Transverse colon (tissue), 4 donors: ENCODE measurements at regions not wholly inside any gene's neighbourhood (a gene's known extent, or its start where the extent isn't known, plus 50 kb on each side); places are given as distances from the start of the nearest gene placed in this dataset.

ENCODE experiments used
- DNase-seq: peaks from one replicate; pipeline ENCODE4 v3.0.0-alpha.2; 2019
- H3K27ac ChIP-seq, 4 donors: fragments of 200-600 bp; sonication (generic); 2 replicates each; pipeline ENCODE4 v1.5.1; 2016 to 2018; ENCODE audit warnings: inconsistent platforms in 4 of 4
- H3K27me3 ChIP-seq: fragments of 200-600 bp; sonication (generic); 2 replicates; pipeline ENCODE4 v1.5.1; 2017; ENCODE audit warnings: inconsistent platforms
- H3K36me3 ChIP-seq, 4 donors: fragments of 200-600 bp; sonication (generic); 2 replicates each; pipeline ENCODE4 v1.5.1; 2017 to 2019; ENCODE audit warnings: inconsistent platforms in 4 of 4
- H3K4me1 ChIP-seq, 4 donors: fragments of 200-600 bp; sonication (generic); 2 replicates each; pipeline ENCODE4 v1.5.1; 2017 to 2020; ENCODE audit warnings: inconsistent platforms in 4 of 4
- H3K4me3 ChIP-seq, 4 donors: fragments of 200-600 bp; sonication (generic); 1 replicate in 1 of 4; 2 replicates in 3 of 4; pipeline versions ENCODE4 v1.5.1 to v1.6.1; 2017 to 2019; ENCODE audit warnings: inconsistent platforms in 4 of 4
- H3K9me3 ChIP-seq, 2 donors: fragments of 200-600 bp; sonication (generic); 2 replicates each; pipeline ENCODE4 v1.5.1; 2017 to 2019; ENCODE audit warnings: inconsistent platforms in 2 of 2
- EP300 ChIP-seq: sonication (generic); formaldehyde crosslinking; IDR thresholded peaks from one replicate; pipeline ENCODE4 v1.6.1; 2017; ENCODE audit warnings: antibody characterized with exemption, low read depth
- POLR2A ChIP-seq: fragments of 450-650 bp; IDR thresholded peaks from one replicate; pipeline ENCODE4 v1.6.1; 2016; ENCODE audit warnings: antibody characterized with exemption, mild to moderate bottlenecking, moderate library complexity
- POLR2AphosphoS5 ChIP-seq, 3 donors: sonication (generic); formaldehyde crosslinking; IDR thresholded peaks; one replicate each; pipeline ENCODE4 v1.6.1; 2016; ENCODE audit warnings: antibody characterized with exemption in 3 of 3
- WGBS, 2 donors: methylation state at CpG; one replicate each; pipeline ENCODE4 v1.1.5; 2018; ENCODE audit warnings: low coverage in 1 of 2; 5-methylcytosine and 5-hydroxymethylcytosine counted together
- in situ Hi-C, 4 donors: fragments of 200-750 bp; cut with MboI; loops; one replicate each; pipeline versions ENCODE4 v1.15.0 to v1.15.1; 2017; ENCODE audit warnings: low sequenced_read_pairs in 3 of 4, low pct_ligation_motif_present in 1 of 4, low pct_unique_long_range_greater_than_20kb in 1 of 4
- intact Hi-C: fragments of 100-400 bp; cut with DNase I; formaldehyde crosslinking; loops from one replicate; pipeline ENCODE4 v1.15.1; 2023; ENCODE audit warnings: low total_unique reads
- TF ChIP-seq, protein P1 (sequence below), 5 experiments: fragments of 200-600 bp in 3 of 5; fragments of 450-650 bp in 2 of 5; sonication (generic) in 3 of 5; IDR thresholded peaks; 1 replicate in 2 of 5; 2 replicates in 3 of 5; pipeline ENCODE4 v1.5.1; 2016 to 2017; ENCODE audit warnings: antibody characterized with exemption in 5 of 5, inconsistent platforms in 3 of 5, mild to moderate bottlenecking in 2 of 5, moderate library complexity in 1 of 5

DNA sequence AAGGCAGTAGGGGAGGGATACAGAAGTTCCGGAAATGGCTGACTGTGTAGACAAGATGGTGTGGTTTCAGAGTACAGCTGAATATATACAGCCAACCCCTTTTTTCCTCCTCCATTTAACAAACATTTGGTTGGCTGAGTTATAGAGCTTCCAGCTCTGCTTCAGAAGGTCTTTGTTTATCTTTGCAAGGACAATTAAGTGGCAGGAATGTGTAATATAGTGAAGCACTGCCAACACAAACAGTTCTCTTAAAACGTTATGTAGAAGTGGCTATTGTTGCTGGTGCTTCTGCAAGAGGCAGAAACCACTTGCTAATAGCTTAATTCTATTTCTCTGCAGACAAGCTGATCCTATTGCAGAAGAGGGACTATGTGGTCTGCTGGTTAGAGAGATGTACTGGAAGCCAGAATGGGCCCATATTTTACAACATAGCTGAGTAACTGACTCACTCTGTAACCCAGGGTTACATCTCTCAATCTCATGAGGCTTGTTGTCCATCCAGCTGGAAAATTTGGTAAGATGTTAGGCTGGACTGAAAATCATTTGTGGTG lies 62.7 kb upstream of the OSMR start:
- TF ChIP-seq EP300 (no peak), POLR2A (no peak), POLR2AphosphoS5 (IDR thresholded peaks at IDR 0.05) (peak in 2 of 3 donors; percentile 17 to 46)
- TF ChIP-seq, protein P1, sequence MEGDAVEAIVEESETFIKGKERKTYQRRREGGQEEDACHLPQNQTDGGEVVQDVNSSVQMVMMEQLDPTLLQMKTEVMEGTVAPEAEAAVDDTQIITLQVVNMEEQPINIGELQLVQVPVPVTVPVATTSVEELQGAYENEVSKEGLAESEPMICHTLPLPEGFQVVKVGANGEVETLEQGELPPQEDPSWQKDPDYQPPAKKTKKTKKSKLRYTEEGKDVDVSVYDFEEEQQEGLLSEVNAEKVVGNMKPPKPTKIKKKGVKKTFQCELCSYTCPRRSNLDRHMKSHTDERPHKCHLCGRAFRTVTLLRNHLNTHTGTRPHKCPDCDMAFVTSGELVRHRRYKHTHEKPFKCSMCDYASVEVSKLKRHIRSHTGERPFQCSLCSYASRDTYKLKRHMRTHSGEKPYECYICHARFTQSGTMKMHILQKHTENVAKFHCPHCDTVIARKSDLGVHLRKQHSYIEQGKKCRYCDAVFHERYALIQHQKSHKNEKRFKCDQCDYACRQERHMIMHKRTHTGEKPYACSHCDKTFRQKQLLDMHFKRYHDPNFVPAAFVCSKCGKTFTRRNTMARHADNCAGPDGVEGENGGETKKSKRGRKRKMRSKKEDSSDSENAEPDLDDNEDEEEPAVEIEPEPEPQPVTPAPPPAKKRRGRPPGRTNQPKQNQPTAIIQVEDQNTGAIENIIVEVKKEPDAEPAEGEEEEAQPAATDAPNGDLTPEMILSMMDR (IDR thresholded peaks at IDR 0.05) = peak in 1 of 5 experiments; percentile 18
- Histone ChIP-seq H3K4me1 (peaks cover 0 to 15% (median 5%) of the 10 kb centered on the region in 4 donors), H3K4me3 (no peak overlapping the region), H3K36me3 (no peaks in the 10 kb centered on the region), H3K27ac (peak overlapping the region; percentile 51 to 61 (median 54)), H3K9me3 (no peaks in the 10 kb centered on the region), H3K27me3 (no peaks in the 10 kb centered on the region)
- DNase-seq = no peak
- 27 to 40% methylated on average over 1 to 2 of the region's 2 CpGs for WGBS, 2 donors
- intact Hi-C loops = no loop called here
- in situ Hi-C loops = no loop called here

DNA sequence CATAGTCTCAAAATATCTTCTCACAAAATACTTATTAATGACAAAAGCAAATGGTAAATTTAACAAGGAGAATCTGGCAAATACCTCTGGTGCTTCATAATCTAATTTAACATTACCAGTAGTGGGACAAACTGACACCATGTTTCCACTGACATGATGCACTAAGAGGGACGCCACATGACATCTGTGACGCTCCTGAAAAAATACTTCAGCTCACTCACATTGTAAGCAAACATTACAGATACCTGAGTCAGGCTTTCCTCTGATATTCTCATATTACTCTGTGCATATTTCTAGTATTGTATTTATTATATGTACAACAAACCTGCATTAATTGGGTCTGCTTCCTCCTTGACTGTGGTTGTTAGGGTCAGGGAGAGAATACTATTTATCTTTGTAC lies 56.7 kb upstream of the OSMR start:
- H3K4me3 ChIP-seq = no peak overlapping the region
- H3K27ac ChIP-seq = no peak overlapping the region
- WGBS, 2 donors = 83 to 100% methylated on average over 2 of the region's 2 CpGs
- in situ Hi-C loops (no loop called here), intact Hi-C loops (no loop called here)
- TF ChIP-seq POLR2A (no peak), POLR2AphosphoS5 (IDR thresholded peaks at IDR 0.05) (no peak), EP300 (no peak)
- TF ChIP-seq, protein P1 (IDR thresholded peaks at IDR 0.05) = no peak
- H3K36me3 ChIP-seq = no peaks in the 10 kb centered on the region
- no peaks in the 10 kb centered on the region for H3K4me1 ChIP-seq
- H3K9me3 ChIP-seq = no peaks in the 10 kb centered on the region
- H3K27me3 ChIP-seq = no peaks in the 10 kb centered on the region
- DNase-seq = no peak

GRCh38 chr5:38789777-38790176 lies 56.0 kb upstream of the OSMR start:
- no peaks in the 10 kb centered on the region for H3K36me3 ChIP-seq
- WGBS, 2 donors = 80 to 92% methylated on average over 2 of the region's 2 CpGs
- intact Hi-C loops = no loop called here
- H3K27me3 ChIP-seq = no peaks in the 10 kb centered on the region
- no peaks in the 10 kb centered on the region for H3K9me3 ChIP-seq
- H3K4me3 ChIP-seq = no peak overlapping the region
- TF ChIP-seq POLR2A = no peak
- TF ChIP-seq, protein P1 (IDR thresholded peaks at IDR 0.05) = no peak
- TF ChIP-seq EP300 = no peak
- TF ChIP-seq POLR2AphosphoS5 (IDR thresholded peaks at IDR 0.05) = no peak
- in situ Hi-C loops = no loop called here
- DNase-seq = no peak
- H3K27ac ChIP-seq = no peak overlapping the region
- no peaks in the 10 kb centered on the region for H3K4me1 ChIP-seq

DNA sequence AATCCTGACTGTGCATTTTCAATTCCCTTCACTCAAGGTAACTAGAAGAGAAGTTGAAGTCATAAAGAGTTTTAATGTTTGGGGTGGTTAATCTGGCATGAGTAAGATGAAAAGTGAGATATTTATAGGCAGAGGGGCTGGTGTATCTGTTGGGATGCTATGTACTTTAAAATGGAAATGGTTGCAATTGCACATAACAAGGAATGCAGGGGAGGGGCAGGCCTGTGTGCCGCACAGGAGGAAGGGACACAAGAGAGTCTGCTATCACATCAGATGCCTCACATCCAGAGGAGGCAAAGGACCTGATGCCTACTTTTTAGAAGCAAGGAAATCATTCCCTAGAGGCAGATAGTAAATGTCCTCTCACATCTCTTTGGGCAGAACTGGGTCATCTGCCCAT lies 55.5 kb upstream of the OSMR start:
- H3K27ac ChIP-seq = no peak overlapping the region
- no peak for DNase-seq
- TF ChIP-seq POLR2A (no peak), EP300 (no peak), POLR2AphosphoS5 (IDR thresholded peaks at IDR 0.05) (no peak)
- TF ChIP-seq, protein P1 (IDR thresholded peaks at IDR 0.05) = no peak
- 83 to 100% methylated on average over 1 of the region's 1 CpG for WGBS, 2 donors
- H3K27me3 ChIP-seq = no peaks in the 10 kb centered on the region
- in situ Hi-C loops (no loop called here), intact Hi-C loops (no loop called here)
- H3K9me3 ChIP-seq = no peaks in the 10 kb centered on the region
- no peak overlapping the region for H3K4me3 ChIP-seq
- H3K4me1 ChIP-seq = no peaks in the 10 kb centered on the region
- H3K36me3 ChIP-seq = no peaks in the 10 kb centered on the region
